ENCODE measurements at regions not wholly inside any gene's neighbourhood (a gene's known extent, or its start where the extent isn't known, plus 50 kb on each side); places are given as distances from the start of the nearest gene placed in this dataset.

DNA sequence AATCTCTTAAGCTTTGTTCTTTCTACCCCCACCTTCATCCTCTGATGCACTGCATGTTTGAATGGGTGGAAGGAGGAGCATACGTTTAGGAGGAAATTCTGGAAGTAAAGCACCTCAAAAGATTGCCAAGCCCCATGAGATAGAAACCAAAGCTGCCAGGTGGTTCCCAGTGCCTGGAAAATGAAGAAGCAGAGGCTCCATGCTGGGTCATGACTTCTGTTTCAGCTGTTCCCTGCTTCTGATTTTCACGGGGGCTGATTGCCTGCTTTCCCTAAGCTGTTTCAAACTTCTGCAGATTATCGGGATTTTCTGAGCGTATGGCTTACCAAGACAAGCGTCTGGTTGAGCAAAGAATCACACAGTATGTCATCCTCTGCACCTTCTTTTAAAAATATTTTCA is 87.5 kb upstream of the SYNDIG1 start:
- Histone ChIP-seq H3K27me3 (ENCODE audit: control insufficient read depth in 5 of 5, insufficient read depth in 4 of 5, low read length in 5 of 5) (peaks cover 0 to 9% (median 4%) of the 10 kb centered on the region in 5 donors), H3K9ac (ENCODE audit: low read length in 5 of 5) (no peak overlapping the region), H3K9me3 (ENCODE audit: control insufficient read depth in 5 of 5, low read length in 5 of 5) (no peaks in the 10 kb centered on the region), H3K36me3 (ENCODE audit: control insufficient read depth in 5 of 5, insufficient read depth in 5 of 5, low read length in 5 of 5) (no peaks in the 10 kb centered on the region), H3K4me3 (ENCODE audit: low read depth in 1 of 5, low read length in 5 of 5) (no peak overlapping the region), H3K27ac (ENCODE audit: low read depth, low read length) (no peak overlapping the region), H3K4me1 (ENCODE audit: control insufficient read depth in 5 of 5, insufficient read depth in 5 of 5, low read length in 5 of 5) (no peaks in the 10 kb centered on the region)

- Histone ChIP-seq H3K9me3 (ENCODE audit: control insufficient read depth in 5 of 5, low read length in 5 of 5) (no peaks in the 10 kb centered on the region), H3K27me3 (ENCODE audit: control insufficient read depth in 5 of 5, insufficient read depth in 4 of 5, low read length in 5 of 5) (peaks cover 0 to 9% (median 4%) of the 10 kb centered on the region in 5 donors), H3K27ac (ENCODE audit: low read depth, low read length) (no peak overlapping the region), H3K36me3 (ENCODE audit: control insufficient read depth in 5 of 5, insufficient read depth in 5 of 5, low read length in 5 of 5) (no peaks in the 10 kb centered on the region), H3K4me3 (ENCODE audit: low read depth in 1 of 5, low read length in 5 of 5) (no peak overlapping the region), H3K4me1 (ENCODE audit: control insufficient read depth in 5 of 5, insufficient read depth in 5 of 5, low read length in 5 of 5) (no peaks in the 10 kb centered on the region), H3K9ac (ENCODE audit: low read length in 5 of 5) (no peak overlapping the region)
These were observed 89.9 kb upstream of the SYNDIG1 start for GRCh38 chr20:24379484-24379927.

DNA sequence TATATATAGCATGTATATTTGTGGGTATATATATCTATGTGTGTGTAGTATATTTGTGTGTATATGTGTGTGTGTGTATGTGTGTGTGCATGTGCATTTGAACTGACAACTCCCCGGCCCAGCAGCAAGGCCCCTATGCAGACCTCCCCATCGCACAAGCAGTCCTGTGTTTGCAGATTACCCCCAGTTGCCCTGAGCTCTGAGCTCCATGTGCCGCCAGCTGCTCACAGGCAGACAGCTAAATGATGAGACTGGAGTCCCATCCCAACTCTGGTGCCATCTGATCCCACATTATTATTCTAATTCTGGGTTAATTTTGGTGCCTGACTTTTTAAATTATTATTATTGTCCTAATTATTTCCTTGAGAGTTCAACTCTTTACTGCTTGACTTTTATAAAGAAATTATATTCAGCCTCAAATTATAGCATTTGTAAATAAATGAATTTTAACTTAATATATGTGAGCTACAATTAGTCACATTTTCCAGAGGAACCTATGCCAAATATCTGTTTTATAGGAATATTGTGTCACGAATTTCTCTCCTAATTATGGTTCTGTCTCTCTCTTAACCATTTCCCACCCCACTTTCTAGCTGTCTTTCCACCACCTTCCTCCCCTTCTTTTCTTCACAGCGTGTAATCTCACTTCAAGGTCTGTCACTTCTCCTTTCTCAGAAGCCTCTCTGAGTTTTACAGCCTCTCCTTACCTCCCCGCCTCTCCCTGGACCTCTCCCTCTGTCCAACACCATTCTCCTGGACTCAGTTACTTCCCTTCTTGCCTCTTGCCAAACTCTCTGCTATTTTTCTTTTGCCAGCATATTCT is 90.6 kb upstream of the SYNDIG1 start:
- Histone ChIP-seq H3K4me1 (ENCODE audit: control insufficient read depth in 5 of 5, insufficient read depth in 5 of 5, low read length in 5 of 5) (no peaks in the 10 kb centered on the region), H3K9ac (ENCODE audit: low read length in 5 of 5) (no peak overlapping the region), H3K4me3 (ENCODE audit: low read depth in 1 of 5, low read length in 5 of 5) (no peak overlapping the region), H3K27ac (ENCODE audit: low read depth, low read length) (no peak overlapping the region), H3K27me3 (ENCODE audit: control insufficient read depth in 5 of 5, insufficient read depth in 4 of 5, low read length in 5 of 5) (peaks cover 0 to 9% (median 4%) of the 10 kb centered on the region in 5 donors), H3K9me3 (ENCODE audit: control insufficient read depth in 5 of 5, low read length in 5 of 5) (no peaks in the 10 kb centered on the region), H3K36me3 (ENCODE audit: control insufficient read depth in 5 of 5, insufficient read depth in 5 of 5, low read length in 5 of 5) (no peaks in the 10 kb centered on the region)

DNA sequence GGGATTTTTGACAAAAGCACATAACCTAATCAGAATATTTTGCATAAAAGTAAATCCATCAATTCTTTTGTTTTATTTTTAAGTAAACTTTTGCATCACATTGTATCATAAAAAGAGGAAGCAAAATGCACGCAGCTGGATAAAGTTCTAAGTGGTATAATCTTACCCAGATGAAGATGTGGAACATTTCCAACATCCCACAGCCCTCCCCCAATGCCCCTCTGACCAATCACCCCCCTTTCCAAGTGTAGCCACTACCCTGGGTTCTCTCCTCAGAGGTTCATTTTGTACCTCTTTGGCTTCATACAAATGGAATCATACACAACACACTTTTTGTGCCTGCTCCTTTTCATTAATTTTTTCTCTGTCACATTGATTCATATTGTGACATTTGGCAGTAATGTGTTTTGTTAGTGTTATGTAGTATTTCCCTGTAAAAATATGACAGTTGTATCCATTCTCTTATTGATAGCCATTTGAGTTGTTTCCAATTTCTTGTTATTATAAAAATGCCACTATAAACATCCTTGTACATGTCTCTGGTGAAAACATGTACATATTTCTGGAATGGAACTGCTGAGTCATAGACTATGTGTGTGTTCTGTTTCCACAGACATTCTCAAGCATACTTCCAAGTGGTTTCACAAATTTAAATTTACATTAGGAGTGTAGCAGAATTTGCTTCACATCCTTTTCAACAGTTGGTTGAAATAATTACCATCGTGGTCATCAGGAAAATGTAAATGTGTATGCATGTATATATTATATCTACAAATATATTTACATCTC is 92.9 kb upstream of the SYNDIG1 start:
- Histone ChIP-seq H3K9me3 (ENCODE audit: control insufficient read depth in 5 of 5, low read length in 5 of 5) (no peaks in the 10 kb centered on the region), H3K27me3 (ENCODE audit: control insufficient read depth in 5 of 5, insufficient read depth in 4 of 5, low read length in 5 of 5) (peaks cover 0 to 9% (median 0%) of the 10 kb centered on the region in 5 donors), H3K36me3 (ENCODE audit: control insufficient read depth in 5 of 5, insufficient read depth in 5 of 5, low read length in 5 of 5) (no peaks in the 10 kb centered on the region), H3K27ac (ENCODE audit: low read depth, low read length) (no peak overlapping the region), H3K4me3 (ENCODE audit: low read depth in 1 of 5, low read length in 5 of 5) (no peak overlapping the region), H3K9ac (ENCODE audit: low read length in 5 of 5) (no peak overlapping the region), H3K4me1 (ENCODE audit: control insufficient read depth in 5 of 5, insufficient read depth in 5 of 5, low read length in 5 of 5) (no peaks in the 10 kb centered on the region)

GRCh38 chr20:24373372-24373771 is 96.1 kb upstream of the SYNDIG1 start:
- Histone ChIP-seq H3K9me3 (ENCODE audit: control insufficient read depth in 5 of 5, low read length in 5 of 5) (no peaks in the 10 kb centered on the region), H3K9ac (ENCODE audit: low read length in 5 of 5) (no peak overlapping the region), H3K4me3 (ENCODE audit: low read depth in 1 of 5, low read length in 5 of 5) (no peak overlapping the region), H3K4me1 (ENCODE audit: control insufficient read depth in 5 of 5, insufficient read depth in 5 of 5, low read length in 5 of 5) (no peaks in the 10 kb centered on the region), H3K27me3 (ENCODE audit: control insufficient read depth in 5 of 5, insufficient read depth in 4 of 5, low read length in 5 of 5) (peaks cover 0 to 4% (median 0%) of the 10 kb centered on the region in 5 donors), H3K36me3 (ENCODE audit: control insufficient read depth in 5 of 5, insufficient read depth in 5 of 5, low read length in 5 of 5) (no peaks in the 10 kb centered on the region), H3K27ac (ENCODE audit: low read depth, low read length) (no peak overlapping the region)

DNA sequence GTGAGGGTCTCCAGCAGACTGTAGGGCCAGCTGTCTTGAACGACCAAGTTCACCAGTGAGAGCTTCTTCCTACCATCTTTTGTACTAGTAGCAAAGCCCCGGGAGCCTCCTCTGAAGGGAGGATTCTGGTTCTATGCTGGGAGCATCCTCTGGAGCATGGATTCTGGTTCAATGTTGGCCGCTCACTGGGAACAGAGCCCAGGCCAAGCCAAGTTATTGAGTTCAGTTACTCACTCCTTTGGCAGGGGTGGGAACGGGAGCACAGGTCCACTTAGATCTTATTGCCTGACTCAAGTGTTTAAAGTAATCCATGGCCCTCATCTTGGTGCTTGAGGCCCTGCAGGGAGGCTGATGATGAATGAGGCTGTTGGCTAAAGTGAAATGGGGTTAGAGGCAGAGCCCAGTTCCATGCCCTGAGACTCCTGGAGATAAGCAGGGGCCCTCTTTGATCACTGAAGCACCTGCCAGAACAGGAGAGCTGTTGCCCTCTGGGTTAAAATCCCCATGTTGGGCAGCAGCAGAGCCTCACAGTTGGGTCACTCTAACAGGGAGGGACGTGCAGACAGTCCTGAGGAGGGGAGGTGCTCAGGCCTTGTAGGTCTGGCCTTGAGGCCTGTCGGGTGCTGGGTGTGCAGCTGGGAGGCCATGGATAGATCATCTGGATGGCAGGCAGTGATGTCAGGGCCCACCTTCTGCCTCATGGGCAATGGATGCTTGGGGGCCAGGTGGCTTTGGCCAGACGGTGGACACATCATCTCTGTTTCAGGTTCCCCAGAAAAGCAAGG is 98.3 kb upstream of the SYNDIG1 start:
- no peaks in the 10 kb centered on the region for H3K9me3 ChIP-seq (ENCODE audit: control insufficient read depth in 5 of 5, low read length in 5 of 5)
- H3K4me1 ChIP-seq (ENCODE audit: control insufficient read depth in 5 of 5, insufficient read depth in 5 of 5, low read length in 5 of 5), result no peaks in the 10 kb centered on the region
- no peak overlapping the region for H3K27ac ChIP-seq (ENCODE audit: low read depth, low read length)
- H3K4me3 ChIP-seq (ENCODE audit: low read depth in 1 of 5, low read length in 5 of 5), result no peak overlapping the region
- peaks cover 0 to 4% (median 0%) of the 10 kb centered on the region in 5 donors for H3K27me3 ChIP-seq (ENCODE audit: control insufficient read depth in 5 of 5, insufficient read depth in 4 of 5, low read length in 5 of 5)
- H3K9ac ChIP-seq (ENCODE audit: low read length in 5 of 5), result no peak overlapping the region
- no peaks in the 10 kb centered on the region for H3K36me3 ChIP-seq (ENCODE audit: control insufficient read depth in 5 of 5, insufficient read depth in 5 of 5, low read length in 5 of 5)

GRCh38 chr20:24370249-24370648 is 99.2 kb upstream of the SYNDIG1 start:
- H3K36me3 ChIP-seq (ENCODE audit: control insufficient read depth in 5 of 5, insufficient read depth in 5 of 5, low read length in 5 of 5), result no peaks in the 10 kb centered on the region

GRCh38 chr20:24368253-24368652 is 101.2 kb upstream of the SYNDIG1 start:
- Histone ChIP-seq H3K27me3 (ENCODE audit: control insufficient read depth in 5 of 5, insufficient read depth in 4 of 5, low read length in 5 of 5) (peaks cover 0 to 4% (median 0%) of the 10 kb centered on the region in 5 donors), H3K9me3 (ENCODE audit: control insufficient read depth in 5 of 5, low read length in 5 of 5) (no peaks in the 10 kb centered on the region), H3K27ac (ENCODE audit: low read depth, low read length) (no peak overlapping the region), H3K4me1 (ENCODE audit: control insufficient read depth in 5 of 5, insufficient read depth in 5 of 5, low read length in 5 of 5) (no peaks in the 10 kb centered on the region), H3K9ac (ENCODE audit: low read length in 5 of 5) (no peak overlapping the region), H3K4me3 (ENCODE audit: low read depth in 1 of 5, low read length in 5 of 5) (no peak overlapping the region), H3K36me3 (ENCODE audit: control insufficient read depth in 5 of 5, insufficient read depth in 5 of 5, low read length in 5 of 5) (no peaks in the 10 kb centered on the region)

More at GRCh38 chr20:24370249-24370648, 99.2 kb upstream of the SYNDIG1 start:
- Histone ChIP-seq H3K27me3 (ENCODE audit: control insufficient read depth in 5 of 5, insufficient read depth in 4 of 5, low read length in 5 of 5) (peaks cover 0 to 4% (median 0%) of the 10 kb centered on the region in 5 donors), H3K9ac (ENCODE audit: low read length in 5 of 5) (no peak overlapping the region), H3K9me3 (ENCODE audit: control insufficient read depth in 5 of 5, low read length in 5 of 5) (no peaks in the 10 kb centered on the region), H3K4me1 (ENCODE audit: control insufficient read depth in 5 of 5, insufficient read depth in 5 of 5, low read length in 5 of 5) (no peaks in the 10 kb centered on the region), H3K27ac (ENCODE audit: low read depth, low read length) (no peak overlapping the region), H3K4me3 (ENCODE audit: low read depth in 1 of 5, low read length in 5 of 5) (no peak overlapping the region)

DNA sequence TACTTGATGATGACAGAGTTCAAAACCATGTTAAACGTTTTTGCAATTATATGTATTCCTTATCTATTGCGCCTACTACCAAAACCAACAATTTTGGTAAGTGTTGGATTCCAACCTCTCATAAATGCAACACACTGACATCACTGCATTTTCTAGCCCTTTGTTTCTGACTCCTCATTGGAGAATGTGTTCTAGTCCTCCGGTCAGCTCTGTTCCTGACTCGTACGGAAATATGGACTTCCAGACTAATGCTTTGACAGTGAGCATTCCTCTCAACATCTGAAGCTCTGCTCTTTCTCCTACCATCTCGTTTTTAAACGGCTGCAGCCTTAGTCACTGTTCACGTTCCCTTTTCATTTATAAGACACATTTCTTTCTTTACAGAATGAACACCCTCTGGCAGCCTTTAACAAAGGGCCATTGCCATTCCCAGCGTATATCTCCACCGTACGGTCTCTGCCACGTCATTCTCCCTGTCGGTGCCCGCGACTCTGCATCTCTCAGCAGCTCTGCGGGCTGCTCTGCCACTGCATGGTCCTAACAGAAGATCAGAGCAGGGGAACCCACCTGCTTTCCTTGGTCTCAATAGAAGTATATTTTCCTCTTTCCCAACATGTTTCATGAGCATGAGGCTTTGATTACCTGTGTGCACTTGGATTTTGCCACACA is 103.0 kb upstream of the SYNDIG1 start:
- H3K27ac ChIP-seq (ENCODE audit: low read depth, low read length), result no peak overlapping the region
- no peak overlapping the region for H3K4me3 ChIP-seq (ENCODE audit: low read depth in 1 of 5, low read length in 5 of 5)
- no peak overlapping the region for H3K9ac ChIP-seq (ENCODE audit: low read length in 5 of 5)
- no peaks in the 10 kb centered on the region for H3K4me1 ChIP-seq (ENCODE audit: control insufficient read depth in 5 of 5, insufficient read depth in 5 of 5, low read length in 5 of 5)
- peaks cover 5 to 10% (median 8%) of the 10 kb centered on the region in 5 donors for H3K9me3 ChIP-seq (ENCODE audit: control insufficient read depth in 5 of 5, low read length in 5 of 5)
- no peaks in the 10 kb centered on the region for H3K36me3 ChIP-seq (ENCODE audit: control insufficient read depth in 5 of 5, insufficient read depth in 5 of 5, low read length in 5 of 5)
- H3K27me3 ChIP-seq (ENCODE audit: control insufficient read depth in 5 of 5, insufficient read depth in 4 of 5, low read length in 5 of 5), result peaks cover 0 to 4% (median 0%) of the 10 kb centered on the region in 5 donors
